Lung (tissue), 11 donors: ENCODE measurements at regions not wholly inside any gene's neighbourhood (a gene's known extent, or its start where the extent isn't known, plus 50 kb on each side); places are given as distances from the start of the nearest gene placed in this dataset.

Experiments
- ATAC-seq: fragments of 200-7000 bp; cut with Tn5 transposase; one replicate; pipeline ENCODE4 v1.9.1; 2020; ENCODE audit warnings: moderate number of reproducible peaks; ENCODE audit not compliant: insufficient read depth, low FRiP score
- DNase-seq, 3 donors: peaks; one replicate each; pipeline ENCODE4 v3.0.0-alpha.2; 2013 to 2017
- H3K27ac ChIP-seq, 2 donors: one replicate each; pipeline ENCODE4 v1.5.1; 2013; ENCODE audit warnings: mild to moderate bottlenecking in 2 of 2, moderate library complexity in 2 of 2, control low read depth in 1 of 2, inconsistent platforms in 1 of 2, low read depth in 1 of 2, low read length in 1 of 2
- H3K27me3 ChIP-seq, 3 donors: one replicate each; pipeline ENCODE4 v1.5.1; 2013; ENCODE audit warnings: low read length in 2 of 3; ENCODE audit not compliant: control insufficient read depth in 3 of 3, insufficient read depth in 3 of 3
- H3K36me3 ChIP-seq, 4 donors: one replicate each; pipeline ENCODE4 v1.5.1; 2013; ENCODE audit warnings: low read length in 4 of 4, mild to moderate bottlenecking in 1 of 4, moderate library complexity in 1 of 4; ENCODE audit not compliant: control insufficient read depth in 4 of 4, insufficient read depth in 4 of 4
- H3K4me1 ChIP-seq, 5 donors: one replicate each; pipeline ENCODE4 v1.5.1; 2013; ENCODE audit warnings: low read length in 5 of 5, mild to moderate bottlenecking in 2 of 5, moderate library complexity in 1 of 5; ENCODE audit not compliant: control insufficient read depth in 5 of 5, insufficient read depth in 5 of 5
- H3K4me3 ChIP-seq: one replicate; pipeline ENCODE4 v1.5.1; 2013; ENCODE audit warnings: mild to moderate bottlenecking, control low read depth, moderate library complexity
- H3K9ac ChIP-seq, 2 donors: one replicate each; pipeline ENCODE4 v1.5.1; 2013; ENCODE audit warnings: low read length in 2 of 2, control low read depth in 1 of 2; ENCODE audit not compliant: insufficient read depth in 1 of 2
- H3K9me3 ChIP-seq, 4 donors: one replicate each; pipeline ENCODE4 v1.5.1; 2013; ENCODE audit warnings: low read length in 3 of 4, mild to moderate bottlenecking in 1 of 4, moderate library complexity in 1 of 4; ENCODE audit not compliant: control insufficient read depth in 4 of 4, insufficient read depth in 3 of 4
- WGBS, 2 donors: extraction: QIAGEN DNeasy Blood & Tissue Kit; methylation state at CpG; one replicate each; pipeline ENCODE4 v1.1.7; 2013; 5-methylcytosine and 5-hydroxymethylcytosine counted together
- TF ChIP-seq, protein P1 (sequence below): IDR thresholded peaks from 2 replicates; pipeline ENCODE4 v1.5.1; 2012; ENCODE audit warnings: mild to moderate bottlenecking; ENCODE audit errors: control extremely low read depth, extremely low read depth
- donor health status: control.
- donor health status: control.
- donor health status: Bipolar disorder and iron deficiency.
- donor health status: healthy.
- donor health status: DM: yes; HTN: yes; CAD: no.

DNA sequence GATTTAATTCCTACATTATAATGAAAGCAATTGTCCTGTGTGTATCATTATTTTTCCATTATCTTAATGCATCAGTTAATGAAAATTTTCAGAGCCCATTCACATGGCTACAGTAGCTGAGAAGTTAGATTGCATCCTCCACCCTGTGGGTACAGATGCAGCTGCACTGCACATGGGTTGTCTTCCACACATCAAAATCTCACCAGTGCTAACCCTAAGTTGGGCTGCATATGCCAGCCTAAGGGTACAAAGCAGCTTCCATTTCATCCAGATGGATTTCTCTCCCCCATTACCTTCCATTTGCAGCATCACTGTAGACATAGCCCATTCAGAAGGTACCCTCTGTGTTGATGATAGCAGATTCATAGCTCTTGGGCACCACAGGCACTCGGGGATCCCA is 74.7 kb upstream of the WDR11 start:
- H3K9ac ChIP-seq = no peak overlapping the region
- TF ChIP-seq, protein P1, sequence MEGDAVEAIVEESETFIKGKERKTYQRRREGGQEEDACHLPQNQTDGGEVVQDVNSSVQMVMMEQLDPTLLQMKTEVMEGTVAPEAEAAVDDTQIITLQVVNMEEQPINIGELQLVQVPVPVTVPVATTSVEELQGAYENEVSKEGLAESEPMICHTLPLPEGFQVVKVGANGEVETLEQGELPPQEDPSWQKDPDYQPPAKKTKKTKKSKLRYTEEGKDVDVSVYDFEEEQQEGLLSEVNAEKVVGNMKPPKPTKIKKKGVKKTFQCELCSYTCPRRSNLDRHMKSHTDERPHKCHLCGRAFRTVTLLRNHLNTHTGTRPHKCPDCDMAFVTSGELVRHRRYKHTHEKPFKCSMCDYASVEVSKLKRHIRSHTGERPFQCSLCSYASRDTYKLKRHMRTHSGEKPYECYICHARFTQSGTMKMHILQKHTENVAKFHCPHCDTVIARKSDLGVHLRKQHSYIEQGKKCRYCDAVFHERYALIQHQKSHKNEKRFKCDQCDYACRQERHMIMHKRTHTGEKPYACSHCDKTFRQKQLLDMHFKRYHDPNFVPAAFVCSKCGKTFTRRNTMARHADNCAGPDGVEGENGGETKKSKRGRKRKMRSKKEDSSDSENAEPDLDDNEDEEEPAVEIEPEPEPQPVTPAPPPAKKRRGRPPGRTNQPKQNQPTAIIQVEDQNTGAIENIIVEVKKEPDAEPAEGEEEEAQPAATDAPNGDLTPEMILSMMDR = no peak
- H3K4me3 ChIP-seq = no peak overlapping the region
- peaks cover 0 to 4% (median 0%) of the 10 kb centered on the region in 4 donors for H3K9me3 ChIP-seq
- WGBS, 2 donors = 81 to 90% methylated on average over 1 of the region's 1 CpG
- no peak overlapping the region for H3K27ac ChIP-seq
- ATAC-seq (no peak), DNase-seq (no peak)
- H3K36me3 ChIP-seq = no peaks in the 10 kb centered on the region
- H3K27me3 ChIP-seq = peaks cover 0 to 7% (median 2%) of the 10 kb centered on the region in 3 donors
- H3K4me1 ChIP-seq = no peaks in the 10 kb centered on the region

DNA sequence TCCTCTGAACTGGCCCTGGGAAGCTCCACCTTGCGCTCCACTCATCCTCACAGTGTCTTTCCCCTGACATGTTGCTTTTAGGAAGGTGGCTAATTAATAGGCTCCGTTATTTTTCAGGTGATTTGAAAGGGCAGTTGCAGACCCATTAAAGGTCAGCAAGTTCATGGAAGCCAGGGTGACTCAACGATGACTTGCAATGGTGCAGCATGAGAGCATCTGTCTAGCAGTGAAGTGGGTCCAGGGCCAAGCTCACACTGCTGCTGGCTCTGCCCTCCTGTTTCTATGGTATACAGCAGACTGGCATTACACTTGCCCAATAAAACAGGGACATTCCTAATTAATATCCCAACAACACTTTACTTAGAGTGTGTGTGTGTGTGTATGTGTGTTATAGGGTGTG is 68.8 kb upstream of the WDR11 start:
- TF ChIP-seq, protein P1 = no peak
- ATAC-seq (no peak), DNase-seq (no peak)
- Histone ChIP-seq H3K9me3 (peaks cover 0 to 4% (median 0%) of the 10 kb centered on the region in 4 donors), H3K27me3 (no peaks in the 10 kb centered on the region), H3K36me3 (no peaks in the 10 kb centered on the region), H3K4me3 (no peak overlapping the region), H3K9ac (no peak overlapping the region), H3K27ac (no peak overlapping the region), H3K4me1 (no peaks in the 10 kb centered on the region)
- WGBS, 2 donors = 87 to 91% methylated on average over 3 of the region's 3 CpGs

DNA sequence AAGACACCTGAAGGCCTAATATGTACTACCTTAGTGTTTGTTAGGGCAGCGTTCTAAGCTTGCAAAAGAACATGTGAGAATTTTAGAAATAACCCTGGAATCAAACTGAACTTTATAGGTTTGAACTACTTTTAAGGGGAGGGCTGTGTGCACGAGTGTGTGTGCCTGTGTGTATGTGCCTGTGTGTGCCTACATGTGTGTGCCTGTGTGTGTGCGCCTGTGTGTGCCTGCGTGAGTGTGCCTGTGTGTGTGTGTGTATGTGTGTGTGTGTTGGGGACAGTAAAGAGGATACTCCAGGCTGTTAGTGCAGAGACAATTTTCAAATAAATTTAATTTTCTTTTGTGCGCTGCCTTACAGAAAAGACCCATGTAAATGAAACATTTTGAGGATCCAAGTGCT is 68.1 kb upstream of the WDR11 start:
- no peak overlapping the region for H3K4me3 ChIP-seq
- DNase-seq (no peak), ATAC-seq (no peak)
- 77 to 85% methylated on average over 5 of the region's 5 CpGs for WGBS, 2 donors
- no peak overlapping the region for H3K27ac ChIP-seq
- TF ChIP-seq, protein P1 = no peak
- no peak overlapping the region for H3K9ac ChIP-seq
- peaks cover 0 to 4% (median 0%) of the 10 kb centered on the region in 4 donors for H3K9me3 ChIP-seq
- no peaks in the 10 kb centered on the region for H3K4me1 ChIP-seq
- H3K27me3 ChIP-seq = no peaks in the 10 kb centered on the region
- no peaks in the 10 kb centered on the region for H3K36me3 ChIP-seq

- TF ChIP-seq, protein P1 = no peak
- no peak for ATAC-seq
Observed at GRCh38 chr10:120783867-120784266, 67.3 kb upstream of the WDR11 start.

More at GRCh38 chr10:120783867-120784266, 67.3 kb upstream of the WDR11 start:
- DNase-seq = no peak
- 70 to 74% methylated on average over 6 of the region's 6 CpGs for WGBS, 2 donors
- no peak overlapping the region for H3K4me3 ChIP-seq
- no peaks in the 10 kb centered on the region for H3K27me3 ChIP-seq
- H3K27ac ChIP-seq = no peak overlapping the region
- H3K36me3 ChIP-seq = no peaks in the 10 kb centered on the region
- H3K4me1 ChIP-seq = no peaks in the 10 kb centered on the region
- peaks cover 0 to 4% (median 0%) of the 10 kb centered on the region in 4 donors for H3K9me3 ChIP-seq
- H3K9ac ChIP-seq = no peak overlapping the region
